ELF-1 (cell line): ENCODE measurements at regions not wholly inside any gene's neighbourhood (a gene's known extent, or its start where the extent isn't known, plus 50 kb on each side); places are given as distances from the start of the nearest gene placed in this dataset.

Experiments
- DNase-seq: peaks from one replicate; pipeline ENCODE4 v3.0.0-alpha.2; 2016; ENCODE audit warnings: low read depth, low spot score

GRCh38 chr9:96183751-96184150 lies 118.2 kb downstream of the HSD17B3 start:
- no peak for DNase-seq

GRCh38 chr9:96178153-96178552 lies 123.8 kb downstream of the HSD17B3 start:
- DNase-seq, result no peak

- no peak for DNase-seq
Observed at GRCh38 chr9:96177719-96178028, 124.3 kb downstream of the HSD17B3 start.

DNA sequence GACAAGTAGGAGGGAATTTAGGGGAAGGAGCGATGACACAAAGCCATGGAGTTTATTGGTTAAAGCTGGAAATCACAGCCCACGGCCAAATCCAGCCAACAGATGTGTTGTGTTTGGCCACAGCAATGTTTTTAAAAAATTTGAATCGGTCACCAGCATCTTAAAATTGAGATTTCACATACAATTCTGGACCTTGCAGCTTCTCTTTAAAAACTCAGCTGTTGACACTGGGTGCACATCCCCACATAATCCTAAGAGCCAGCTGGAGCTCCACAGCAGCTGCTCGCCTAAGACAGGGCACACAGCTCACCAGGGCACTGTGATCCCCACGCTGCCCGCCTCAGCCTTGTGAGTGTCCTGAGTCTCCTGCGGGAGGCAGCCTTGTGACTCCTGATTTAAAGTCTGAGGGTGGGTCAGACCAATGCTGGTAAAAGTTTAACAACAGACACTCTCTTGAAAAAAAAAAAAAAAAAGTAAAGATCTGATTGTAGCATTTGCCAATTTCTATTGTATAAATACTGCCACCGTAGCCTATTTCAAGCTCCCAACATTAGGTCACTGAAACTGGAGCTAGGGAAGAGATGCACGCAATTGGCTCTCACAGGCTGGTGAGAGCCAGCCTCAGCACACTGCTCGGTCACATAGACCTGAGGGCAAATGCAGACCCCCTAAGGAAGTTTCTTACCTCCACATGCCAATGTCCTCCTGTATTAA lies 124.8 kb downstream of the HSD17B3 start:
- DNase-seq, result no peak

DNA sequence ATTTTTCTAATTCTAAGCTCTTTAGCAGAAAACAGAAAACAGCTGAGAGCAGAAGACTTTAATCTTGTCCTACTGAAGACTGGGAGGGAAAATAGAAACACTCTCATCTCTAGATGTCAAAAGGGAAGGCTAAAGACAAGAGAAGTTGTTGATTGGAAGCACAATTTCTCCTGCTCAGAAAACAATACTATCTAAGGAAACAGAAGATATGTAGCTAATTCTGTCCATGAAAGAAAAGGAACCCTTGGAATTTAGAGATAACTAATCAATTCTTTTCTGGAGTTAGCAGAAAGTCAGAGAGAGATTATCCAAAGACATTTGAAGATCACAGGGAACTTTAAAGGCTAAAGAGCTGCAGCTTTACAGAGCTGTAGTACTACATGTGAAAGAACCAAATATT lies 126.2 kb downstream of the HSD17B3 start:
- no peak for DNase-seq

GRCh38 chr9:96175001-96175400 lies 127.0 kb downstream of the HSD17B3 start:
- no peak for DNase-seq

DNA sequence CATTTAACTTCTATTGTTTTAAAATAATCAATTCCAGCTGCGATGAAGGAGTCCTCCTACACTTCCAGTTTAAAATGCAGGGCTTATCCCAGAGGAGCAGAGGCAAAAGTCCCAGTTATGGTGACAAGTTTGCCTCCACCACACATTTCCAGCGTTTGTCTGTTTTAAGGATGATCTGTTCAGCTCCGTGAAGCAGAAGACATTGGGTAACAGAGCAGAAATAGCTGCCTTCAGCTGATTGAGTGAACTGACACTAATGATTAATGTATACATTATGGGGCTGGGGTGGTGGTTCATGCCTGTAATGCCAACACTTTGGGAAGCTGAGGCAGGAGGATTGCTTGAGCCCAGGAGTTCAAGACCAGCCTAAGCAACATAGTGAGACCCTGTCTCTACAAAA lies 127.6 kb downstream of the HSD17B3 start:
- DNase-seq, result no peak

DNA sequence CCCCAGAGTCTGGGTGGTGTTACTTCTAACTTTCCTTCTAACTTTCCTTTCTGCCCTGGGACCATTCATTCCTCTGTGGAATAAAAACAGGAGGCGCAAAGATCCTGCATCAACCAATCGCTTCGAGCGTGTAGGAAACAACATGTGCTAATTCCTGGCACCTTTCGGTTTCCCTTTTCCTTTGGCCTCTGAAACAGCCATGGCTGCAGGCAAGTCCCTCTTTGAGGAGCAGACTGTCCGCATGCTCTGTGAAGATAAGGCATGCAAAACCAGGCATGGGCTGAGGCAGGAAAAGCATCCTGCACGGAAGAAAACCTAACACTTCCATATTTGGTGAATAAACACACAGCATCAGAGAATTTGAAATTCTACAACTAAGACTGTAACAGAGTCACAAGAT lies 128.3 kb downstream of the HSD17B3 start:
- DNase-seq, result no peak

- DNase-seq, result no peak
Observed at GRCh38 chr9:96172797-96173196, 129.2 kb downstream of the HSD17B3 start.

GRCh38 chr9:96171728-96172127 lies 130.2 kb downstream of the HSD17B3 start:
- DNase-seq, result no peak

GRCh38 chr9:96169901-96170300 lies 132.1 kb downstream of the HSD17B3 start:
- DNase-seq, result peak; percentile 80

GRCh38 chr9:96169484-96169883 lies 132.5 kb downstream of the HSD17B3 start:
- peak; percentile 95 for DNase-seq

- no peak for DNase-seq
Observed at GRCh38 chr9:96168882-96169281, 133.1 kb downstream of the HSD17B3 start.

DNA sequence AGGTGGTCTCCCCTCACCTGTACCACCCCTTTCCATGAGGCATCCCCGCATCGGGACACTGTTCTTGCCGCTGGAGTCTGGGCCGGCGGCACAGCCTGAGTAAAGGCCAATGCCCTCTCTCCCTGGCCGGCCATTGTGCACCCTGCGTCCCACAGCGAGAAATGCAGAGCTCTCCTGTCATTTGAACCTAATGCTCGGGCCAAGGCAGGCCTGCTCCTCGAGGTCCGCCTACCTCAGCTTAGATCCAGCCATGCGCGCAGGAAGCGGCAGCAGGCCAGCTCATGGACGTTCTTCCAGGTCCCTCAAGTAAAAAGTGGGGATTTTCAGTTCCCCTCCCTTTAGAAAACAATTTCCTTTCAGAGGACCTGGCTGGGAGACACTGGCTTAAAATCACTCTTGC lies 135.0 kb downstream of the HSD17B3 start:
- no peak for DNase-seq

GRCh38 chr9:96164268-96164683 lies 137.7 kb downstream of the HSD17B3 start:
- no peak for DNase-seq

DNA sequence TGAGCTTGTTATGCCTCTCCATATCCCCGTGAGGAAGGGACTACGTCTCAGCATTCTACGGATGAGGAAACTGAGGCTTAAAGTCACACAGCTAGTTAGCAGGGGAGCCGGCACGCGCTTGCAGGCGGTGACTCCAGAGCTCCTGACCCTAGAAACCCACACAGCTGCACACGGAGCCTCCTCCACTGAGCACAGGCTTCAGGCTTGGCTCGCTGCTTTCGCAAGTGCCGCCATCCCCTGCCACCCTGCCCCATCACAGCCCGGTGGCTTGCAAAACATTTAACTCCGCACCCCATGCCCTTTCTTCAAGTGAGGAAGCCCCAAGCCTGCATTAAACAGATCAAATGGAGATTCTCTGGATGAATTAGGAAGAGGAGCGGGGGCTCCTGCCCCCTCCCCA lies 138.3 kb downstream of the HSD17B3 start:
- DNase-seq, result no peak

DNA sequence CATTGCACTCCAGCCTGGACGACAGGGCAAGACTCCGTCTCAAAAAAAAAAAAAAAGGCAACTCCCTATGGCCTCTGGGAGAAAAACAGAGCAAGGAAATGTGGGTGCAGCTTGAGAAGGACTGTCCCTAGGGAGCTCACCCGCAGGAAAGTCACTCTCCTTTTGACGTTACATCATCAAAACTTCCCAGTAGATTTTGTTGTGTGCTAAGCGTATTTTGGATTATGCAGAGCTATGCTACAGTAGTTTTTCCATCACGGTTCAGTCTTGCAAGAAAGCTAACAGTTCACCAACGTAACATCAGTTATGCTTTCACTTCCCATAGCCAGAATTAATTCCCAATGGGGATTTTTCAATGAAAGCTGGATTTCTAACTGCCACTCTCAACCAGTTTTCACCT lies 138.8 kb downstream of the HSD17B3 start:
- no peak for DNase-seq

GRCh38 chr9:96161819-96162218 lies 140.2 kb downstream of the HSD17B3 start:
- no peak for DNase-seq

- DNase-seq, result no peak
Observed at GRCh38 chr9:96160866-96161265, 141.1 kb downstream of the HSD17B3 start.

DNA sequence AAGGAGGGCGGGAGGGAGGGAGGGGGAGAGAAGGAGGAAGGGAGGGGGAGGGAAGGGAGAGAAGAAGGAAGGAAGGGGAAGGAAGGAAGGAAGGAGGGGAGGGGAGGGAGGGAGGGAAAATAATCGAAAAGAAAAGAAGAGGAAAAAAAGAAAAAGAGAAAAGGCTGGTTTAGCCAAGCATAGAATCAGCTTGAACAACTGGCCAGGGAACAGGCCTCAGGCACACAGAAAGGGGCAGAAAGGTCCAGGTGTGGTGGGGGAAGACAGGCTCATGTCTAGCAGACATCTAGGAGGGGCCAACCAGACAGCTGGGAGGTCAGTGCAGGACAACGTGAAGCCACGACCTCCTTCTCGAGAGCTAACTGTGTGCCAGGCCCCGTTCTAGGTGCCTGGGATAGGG lies 141.8 kb downstream of the HSD17B3 start:
- DNase-seq, result no peak

DNA sequence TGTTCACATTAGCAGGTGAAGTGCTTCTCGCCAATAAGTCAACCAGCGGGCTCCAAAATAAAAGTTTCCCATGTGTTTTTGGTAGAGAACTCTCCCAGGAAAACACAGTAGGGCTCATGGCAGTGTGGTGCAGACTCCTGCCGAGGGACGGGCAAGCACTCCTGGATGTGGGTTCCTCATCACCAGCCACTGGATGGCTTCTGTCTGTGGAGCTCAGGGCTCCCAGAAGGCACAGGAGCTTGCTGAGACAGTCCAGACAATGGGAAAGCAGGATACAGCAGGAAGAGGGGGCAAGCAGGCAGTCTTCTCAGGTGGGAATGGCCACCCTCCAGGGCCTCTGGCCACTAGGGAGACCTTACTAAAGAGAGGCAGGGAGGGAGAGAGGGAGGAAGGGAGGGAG lies 142.4 kb downstream of the HSD17B3 start:
- DNase-seq, result no peak

GRCh38 chr9:96158909-96159575 lies 142.9 kb downstream of the HSD17B3 start:
- no peak for DNase-seq

- DNase-seq, result peak; percentile 27
Observed at GRCh38 chr9:96158147-96158546, 143.8 kb downstream of the HSD17B3 start.

- no peak for DNase-seq
Observed at GRCh38 chr9:96157675-96158074, 144.3 kb downstream of the HSD17B3 start.
